Uterus (tissue), 3 donors: ENCODE measurements at regions not wholly inside any gene's neighbourhood (a gene's known extent, or its start where the extent isn't known, plus 50 kb on each side); places are given as distances from the start of the nearest gene placed in this dataset.

Experiments used
- DNase-seq, 2 donors: peaks; one replicate each; pipeline ENCODE4 v3.0.0-alpha.2; 2019 to 2020
- H3K27ac ChIP-seq, 2 donors: fragments of 200-600 bp; sonication (generic); 1 replicate in 1 of 2; 2 replicates in 1 of 2; pipeline ENCODE4 v1.5.1; 2016 to 2018
- H3K27me3 ChIP-seq, 2 donors: fragments of 200-600 bp; sonication (generic); one replicate each; pipeline ENCODE4 v1.5.1; 2018 to 2019; ENCODE audit warnings: control low read depth in 1 of 2
- H3K36me3 ChIP-seq, 2 donors: fragments of 200-600 bp; sonication (generic); one replicate each; pipeline ENCODE4 v1.5.1; 2019; ENCODE audit warnings: control low read depth in 1 of 2
- H3K4me1 ChIP-seq, 2 donors: fragments of 200-600 bp; sonication (generic); one replicate each; pipeline ENCODE4 v1.5.1; 2018 to 2019; ENCODE audit warnings: control low read depth in 1 of 2
- H3K4me3 ChIP-seq, 2 donors: fragments of 200-600 bp; sonication (generic); 1 replicate in 1 of 2; 2 replicates in 1 of 2; pipeline ENCODE4 v1.5.1; 2018 to 2019; ENCODE audit warnings: mild to moderate bottlenecking in 1 of 2
- H3K9me3 ChIP-seq, 2 donors: fragments of 200-600 bp; sonication (generic); one replicate each; pipeline ENCODE4 v1.5.1; 2019; ENCODE audit warnings: control low read depth in 1 of 2
- CTCF ChIP-seq, 4 experiments: fragments of 200-600 bp in 2 of 4; fragments of 450-650 bp in 2 of 4; sonication (generic) in 2 of 4; IDR thresholded peaks; one replicate each; pipeline ENCODE4 v1.5.1; 2016 to 2019; ENCODE audit warnings: antibody characterized with exemption in 4 of 4, mild to moderate bottlenecking in 2 of 4, moderate library complexity in 1 of 4
- POLR2A ChIP-seq, 2 donors: fragments of 450-650 bp; IDR thresholded peaks; one replicate each; pipeline ENCODE4 v1.6.1; 2016; ENCODE audit warnings: antibody characterized with exemption in 2 of 2, mild to moderate bottlenecking in 1 of 2, moderate library complexity in 1 of 2
- intact Hi-C: fragments of 100-400 bp; cut with DNase I; formaldehyde crosslinking; loops from one replicate; pipeline ENCODE4 v1.15.1; 2023; ENCODE audit warnings: low total_unique reads
- donor health status: DM: yes; HTN: yes; CAD: no.

GRCh38 chr3:35483131-35483530, 156.2 kb upstream of the ARPP21 start:
- intact Hi-C loops, result no loop called here
- Histone ChIP-seq H3K9me3 (no peaks in the 10 kb centered on the region), H3K27ac (no peak overlapping the region), H3K4me1 (no peaks in the 10 kb centered on the region), H3K4me3 (no peak overlapping the region), H3K27me3 (no peaks in the 10 kb centered on the region), H3K36me3 (no peaks in the 10 kb centered on the region)
- no peak for TF ChIP-seq CTCF (IDR thresholded peaks at IDR 0.05)
- no peak for TF ChIP-seq POLR2A (IDR thresholded peaks at IDR 0.05)
- DNase-seq, result no peak

DNA sequence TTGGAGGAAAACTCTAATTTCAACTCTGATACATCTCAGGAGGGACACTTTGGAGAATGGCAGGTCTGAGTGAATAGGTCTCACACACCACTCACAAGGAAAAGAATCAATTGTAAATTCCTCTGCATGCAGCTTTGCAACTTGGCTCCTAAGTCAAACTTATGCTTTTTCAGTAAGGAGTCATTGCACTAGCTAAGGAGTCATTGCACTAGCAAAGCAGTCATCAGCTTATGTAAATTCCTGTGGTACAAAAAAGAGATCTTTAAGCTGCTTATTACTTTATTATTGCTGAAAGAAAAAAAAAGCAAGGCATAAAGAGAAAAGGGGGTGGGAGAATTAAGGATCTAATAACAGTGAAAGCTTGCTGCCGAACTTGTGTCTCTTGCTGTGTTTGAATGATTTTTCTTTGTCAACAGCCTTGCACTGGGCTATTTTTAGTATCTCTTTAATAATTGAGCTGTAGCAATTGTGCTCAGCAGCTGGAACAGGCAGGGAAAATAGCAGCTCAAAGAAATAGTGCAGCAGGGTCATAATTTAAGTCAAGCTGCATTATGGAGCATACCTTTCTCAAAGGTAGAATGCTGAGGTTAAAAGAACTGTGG, 154.3 kb upstream of the ARPP21 start:
- no peaks in the 10 kb centered on the region for H3K9me3 ChIP-seq
- DNase-seq, result no peak
- H3K4me3 ChIP-seq, result no peak overlapping the region
- no peak overlapping the region for H3K27ac ChIP-seq
- H3K27me3 ChIP-seq, result no peaks in the 10 kb centered on the region
- TF ChIP-seq CTCF (IDR thresholded peaks at IDR 0.05), result no peak
- TF ChIP-seq POLR2A (IDR thresholded peaks at IDR 0.05), result no peak
- no peaks in the 10 kb centered on the region for H3K4me1 ChIP-seq
- intact Hi-C loops, result no loop called here
- H3K36me3 ChIP-seq, result no peaks in the 10 kb centered on the region

- no peak overlapping the region for H3K27ac ChIP-seq
Observed at GRCh38 chr3:35486295-35486694, 153.0 kb upstream of the ARPP21 start.

DNA sequence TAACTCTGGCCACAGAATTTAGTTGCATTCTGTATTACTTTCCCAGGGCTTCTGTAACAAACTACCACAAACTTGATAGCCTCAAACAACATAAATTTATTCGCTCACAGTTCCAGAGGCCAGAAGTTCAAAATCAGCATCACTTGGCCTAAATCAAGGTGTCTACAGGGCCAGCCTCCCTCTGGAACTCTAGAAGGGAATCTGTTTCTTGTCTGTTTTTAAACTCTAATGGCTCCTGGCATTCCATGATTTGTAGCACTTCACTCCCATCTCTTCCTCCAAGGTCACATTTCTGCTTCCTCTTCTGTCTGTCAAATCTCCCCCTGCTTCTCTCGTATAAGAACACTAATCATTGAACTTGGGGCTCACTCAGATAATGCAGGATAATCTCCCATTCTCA, 151.9 kb upstream of the ARPP21 start:
- DNase-seq, result no peak
- H3K4me1 ChIP-seq, result no peaks in the 10 kb centered on the region
- H3K9me3 ChIP-seq, result no peaks in the 10 kb centered on the region
- TF ChIP-seq CTCF (IDR thresholded peaks at IDR 0.05), result no peak
- no peaks in the 10 kb centered on the region for H3K27me3 ChIP-seq
- H3K4me3 ChIP-seq, result no peak overlapping the region
- H3K27ac ChIP-seq, result no peak overlapping the region
- H3K36me3 ChIP-seq, result no peaks in the 10 kb centered on the region
- intact Hi-C loops, result no loop called here

More at GRCh38 chr3:35486295-35486694, 153.0 kb upstream of the ARPP21 start:
- Histone ChIP-seq H3K36me3 (no peaks in the 10 kb centered on the region), H3K4me1 (no peaks in the 10 kb centered on the region), H3K4me3 (no peak overlapping the region), H3K27me3 (no peaks in the 10 kb centered on the region), H3K9me3 (no peaks in the 10 kb centered on the region)
- DNase-seq, result no peak
- intact Hi-C loops, result no loop called here
- TF ChIP-seq CTCF (IDR thresholded peaks at IDR 0.05), result no peak
- TF ChIP-seq POLR2A (IDR thresholded peaks at IDR 0.05), result no peak

- H3K4me3 ChIP-seq, result no peak overlapping the region
- no peaks in the 10 kb centered on the region for H3K36me3 ChIP-seq
- intact Hi-C loops, result no loop called here
- TF ChIP-seq CTCF (IDR thresholded peaks at IDR 0.05) (no peak), POLR2A (IDR thresholded peaks at IDR 0.05) (no peak)
- no peaks in the 10 kb centered on the region for H3K9me3 ChIP-seq
- no peaks in the 10 kb centered on the region for H3K27me3 ChIP-seq
- H3K4me1 ChIP-seq, result no peaks in the 10 kb centered on the region
- no peak overlapping the region for H3K27ac ChIP-seq
- DNase-seq, result no peak
Observed at GRCh38 chr3:35488526-35488925, 150.8 kb upstream of the ARPP21 start.
